CD4-positive, alpha-beta T cell treated with Interleukin-12 subunit alpha and Interleukin-12 subunit beta, for 1 hour (primary cell): ENCODE measurements at regions not wholly inside any gene's neighbourhood (a gene's known extent, or its start where the extent isn't known, plus 50 kb on each side); places are given as distances from the start of the nearest gene placed in this dataset.
"Not testable (repeated sequence)": the region's sequence is repeated elsewhere in the genome, so short reads cannot be mapped to it uniquely, and the experiment has no call there.

Experiments
- DNase-seq: peaks from one replicate; pipeline ENCODE4 v3.0.0-alpha.2; 2020

GRCh38 chrX:42290608-42291007 is 367.3 kb upstream of the CASK start:
- no peak for DNase-seq

DNA sequence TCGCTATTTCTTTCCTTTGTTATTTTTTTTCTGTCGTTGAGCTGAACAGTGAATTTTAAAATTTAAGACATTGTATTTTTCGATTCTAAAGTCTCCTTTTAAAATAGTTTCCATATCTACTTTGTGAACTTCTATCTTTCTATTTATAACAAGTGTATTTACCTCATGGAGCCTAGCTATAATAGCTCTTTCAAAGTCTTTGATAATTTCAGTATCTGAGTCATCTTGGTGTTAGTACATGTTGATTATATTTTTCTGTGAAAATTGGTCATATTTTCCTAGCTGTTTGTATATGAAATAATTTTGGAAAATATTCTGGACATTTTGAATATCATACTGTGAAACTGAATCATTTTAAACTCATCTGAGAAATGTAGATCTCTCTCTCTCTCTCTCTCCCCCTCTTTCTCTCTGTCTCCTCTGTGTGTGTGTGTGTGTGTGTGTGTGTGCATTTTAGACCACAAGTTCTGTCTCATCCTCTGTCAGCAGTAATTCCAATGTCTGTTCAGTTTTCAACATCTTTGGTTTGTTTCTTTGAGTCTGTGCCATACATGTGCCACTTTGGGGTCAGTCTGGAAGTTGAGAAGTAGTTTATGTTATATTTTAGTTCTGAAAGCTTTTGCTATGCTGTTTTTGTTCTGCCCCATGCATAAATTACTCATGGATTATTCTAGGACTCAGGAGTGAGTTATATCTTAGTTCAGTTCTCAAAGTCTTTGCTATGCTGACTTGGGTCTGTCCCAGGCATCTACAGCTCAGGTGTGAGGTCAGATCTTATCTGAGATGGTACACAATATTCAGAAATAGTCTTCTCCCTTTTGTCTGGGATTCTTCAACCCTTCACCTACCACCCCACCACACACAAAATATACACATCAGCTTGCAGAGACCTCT is 366.4 kb upstream of the CASK start:
- DNase-seq = no peak

DNA sequence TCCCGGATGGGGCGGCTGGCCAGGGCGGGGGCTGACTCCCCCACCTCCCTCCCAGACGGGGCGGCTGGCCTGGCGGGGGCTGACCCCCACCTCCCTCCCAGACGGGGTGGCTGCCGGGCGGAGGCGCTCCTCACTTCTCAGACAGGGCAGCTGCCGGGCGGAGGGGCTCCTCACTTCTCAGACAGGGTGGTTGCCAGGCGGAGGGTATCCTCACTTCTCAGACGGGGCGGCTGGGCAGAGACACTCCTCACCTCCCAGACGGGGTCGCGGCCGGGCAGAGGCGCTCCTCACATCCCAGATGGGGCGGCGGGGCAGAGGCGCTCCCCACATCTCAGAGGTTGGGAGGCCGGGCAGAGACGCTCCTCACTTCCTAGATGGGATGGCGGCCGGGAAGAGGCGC is 362.3 kb upstream of the CASK start:
- not testable (repeated sequence) for DNase-seq

DNA sequence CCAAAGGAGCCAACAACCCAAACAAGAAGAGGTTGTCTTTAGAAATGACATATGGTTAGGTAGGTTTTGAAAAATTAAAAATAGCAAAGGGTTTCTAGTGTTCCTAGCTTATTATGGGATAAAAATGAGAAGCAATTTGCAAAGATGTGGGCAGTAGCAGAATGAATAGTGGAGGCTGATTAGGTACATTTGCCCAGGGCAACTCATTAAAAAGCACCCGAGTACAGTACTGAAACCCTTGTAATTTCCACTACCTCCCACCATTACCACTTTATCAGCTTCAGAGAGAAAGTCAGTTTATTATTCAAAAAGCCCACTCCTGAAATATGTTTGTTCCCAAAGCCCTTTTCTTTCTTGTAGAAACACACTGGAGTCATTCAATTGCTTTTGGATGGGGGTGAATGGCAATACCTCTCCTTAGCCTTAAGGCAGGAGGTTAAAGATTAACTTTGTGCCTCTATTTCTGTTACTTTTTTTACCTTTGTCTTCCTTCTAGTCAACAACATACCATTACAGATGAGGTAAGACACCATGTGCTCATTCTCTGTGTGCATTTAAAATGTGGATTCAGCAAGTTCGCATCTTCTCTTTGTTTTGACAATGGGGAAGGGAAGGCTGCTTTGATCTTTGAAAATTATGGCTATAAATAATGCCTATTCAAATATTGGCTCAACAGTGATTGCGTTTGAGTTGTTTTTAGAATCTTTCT is 353.8 kb upstream of the CASK start:
- DNase-seq = no peak

GRCh38 chrX:42274151-42274550 is 350.8 kb upstream of the CASK start:
- no peak for DNase-seq

DNA sequence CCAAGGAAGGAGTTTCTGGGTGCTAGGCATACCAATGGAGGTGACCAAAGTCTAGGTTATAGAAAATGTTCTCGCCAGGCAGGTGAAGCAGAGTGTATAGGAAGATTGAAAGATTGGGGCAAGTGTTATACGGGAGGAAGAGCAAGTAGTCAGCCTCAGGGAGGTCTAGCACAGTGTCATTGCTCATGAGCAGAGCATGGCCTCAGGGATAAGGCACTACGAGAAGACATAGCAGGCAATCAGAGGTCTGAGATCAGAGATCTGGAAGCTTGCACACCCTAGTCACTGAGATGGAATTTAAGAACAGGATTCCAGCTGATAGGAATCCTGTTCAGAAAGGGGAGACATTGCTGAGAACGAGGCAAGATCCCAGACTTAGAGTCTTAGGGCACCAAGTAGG is 350.0 kb upstream of the CASK start:
- DNase-seq = no peak

- DNase-seq = no peak
Observed at GRCh38 chrX:42269186-42269585, 345.8 kb upstream of the CASK start.

GRCh38 chrX:42260854-42261253 is 337.5 kb upstream of the CASK start:
- DNase-seq = no peak

DNA sequence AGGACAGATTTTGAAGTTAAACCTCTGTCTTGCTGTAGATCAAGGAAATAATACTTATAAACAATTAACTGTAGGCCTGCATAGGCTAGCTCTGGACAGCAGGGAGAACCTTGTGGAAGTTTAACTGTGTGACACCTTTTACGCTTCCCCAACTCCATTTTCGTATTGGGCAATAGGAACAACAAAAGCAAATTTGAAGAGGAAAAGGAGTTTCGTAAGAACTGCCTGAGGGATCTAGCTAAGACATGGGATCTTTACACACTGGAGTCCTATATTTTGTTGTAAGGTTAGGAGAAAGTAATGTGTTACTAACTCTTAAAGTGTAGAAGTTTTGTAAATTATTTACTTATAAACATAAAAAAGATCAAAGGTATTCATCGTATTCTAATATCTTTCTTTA is 324.9 kb upstream of the CASK start:
- no peak for DNase-seq

DNA sequence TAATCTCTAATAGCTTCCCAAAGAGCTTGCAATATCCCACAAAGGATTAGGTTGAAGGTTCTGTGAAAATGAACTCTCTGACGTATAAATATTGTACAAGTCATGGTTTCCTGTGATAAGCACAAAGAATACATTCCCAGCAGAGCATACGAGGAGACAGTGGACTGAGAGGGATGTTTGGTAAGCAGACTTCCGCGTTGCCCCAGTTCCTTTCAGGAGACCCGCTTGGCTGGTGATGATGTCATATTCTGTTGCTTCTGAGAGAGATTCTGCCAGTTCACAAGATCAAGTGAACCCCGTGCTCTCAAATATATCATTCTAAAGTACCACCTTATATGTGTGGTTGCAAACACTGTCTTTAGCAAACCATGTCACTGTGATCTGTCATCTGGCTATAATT is 323.9 kb upstream of the CASK start:
- no peak for DNase-seq

DNA sequence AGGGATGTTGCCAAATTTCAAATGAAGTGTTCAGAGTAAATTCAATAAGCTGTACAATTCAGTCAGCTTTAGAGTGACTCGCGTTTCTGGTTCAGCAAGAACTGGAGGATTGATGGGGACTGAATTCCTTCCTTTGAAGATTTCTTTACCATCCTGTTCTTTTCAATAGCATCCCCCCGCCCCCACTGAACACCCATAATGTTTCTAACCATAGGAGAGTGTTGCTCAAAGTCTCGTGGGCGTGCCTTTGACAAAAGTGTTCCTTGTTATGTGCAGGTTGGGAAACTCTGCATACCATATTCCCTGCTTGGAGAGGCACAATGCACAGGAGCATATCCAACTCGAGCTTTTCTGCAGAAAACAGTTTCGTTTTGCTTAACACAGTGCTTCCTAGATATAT is 323.5 kb upstream of the CASK start:
- DNase-seq = no peak

GRCh38 chrX:42242004-42242403 is 318.6 kb upstream of the CASK start:
- no peak for DNase-seq

- no peak for DNase-seq
Observed at GRCh38 chrX:42241421-42241820, 318.1 kb upstream of the CASK start.

- no peak for DNase-seq
Observed at GRCh38 chrX:42237956-42238355, 314.6 kb upstream of the CASK start.

DNA sequence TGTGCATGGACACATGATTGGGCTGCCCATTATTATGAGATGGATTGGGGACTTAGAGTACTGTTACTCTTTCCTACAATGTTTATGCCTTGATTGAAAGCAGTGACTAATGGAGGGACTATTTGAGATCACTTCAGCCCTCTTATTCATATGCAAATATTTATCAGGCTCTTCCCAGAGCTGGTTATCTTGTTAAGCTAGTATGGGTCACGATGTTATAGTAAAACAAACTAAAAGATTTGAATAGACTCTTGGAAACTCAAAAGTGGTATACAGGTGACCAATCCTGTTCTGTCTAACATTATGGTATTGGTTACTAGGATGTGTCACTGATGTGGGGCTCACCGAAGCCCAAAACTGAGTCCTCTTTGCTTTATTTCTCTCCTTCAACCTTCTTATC is 306.2 kb upstream of the CASK start:
- no peak for DNase-seq

DNA sequence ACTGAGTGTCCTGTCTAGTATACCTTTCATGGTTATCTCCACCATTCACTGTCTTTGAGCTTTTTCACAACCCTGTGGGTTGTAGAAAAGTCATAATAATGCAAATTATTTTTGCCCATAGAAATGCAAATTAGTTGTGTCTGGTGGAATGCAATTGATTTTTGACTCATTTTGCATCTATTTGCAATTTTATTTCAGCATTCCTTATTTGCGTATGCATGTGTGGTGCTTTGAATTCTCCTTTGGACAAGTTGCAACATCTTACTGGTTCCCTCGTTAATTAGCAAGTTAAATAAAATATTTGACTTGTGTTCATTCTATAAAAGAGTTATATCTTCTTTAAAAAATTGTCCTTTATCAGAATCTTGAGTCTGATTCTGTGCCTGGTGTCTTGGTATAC is 297.3 kb upstream of the CASK start:
- DNase-seq = no peak

- no peak for DNase-seq
Observed at GRCh38 chrX:42220083-42220482, 296.7 kb upstream of the CASK start.

DNA sequence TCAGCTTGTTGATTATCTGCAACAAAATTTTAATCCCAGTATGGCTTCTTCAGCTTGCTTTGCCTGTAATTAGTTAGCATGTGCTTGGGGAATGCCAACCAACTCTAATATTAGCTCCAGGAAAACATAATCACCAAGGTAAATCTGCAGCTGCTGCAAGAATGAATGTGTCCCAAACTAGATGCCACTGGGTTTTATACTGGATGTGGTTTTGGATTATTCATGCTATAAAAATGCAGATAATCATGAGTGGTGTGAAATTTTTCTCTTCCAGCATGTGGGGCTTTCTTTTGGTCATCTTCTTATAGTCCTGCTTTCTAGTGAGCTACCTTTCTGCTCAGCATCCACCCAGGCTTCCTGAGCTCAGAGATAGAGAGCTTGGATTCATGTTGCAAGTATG is 295.9 kb upstream of the CASK start:
- no peak for DNase-seq

- no peak for DNase-seq
Observed at GRCh38 chrX:42195506-42195905, 272.2 kb upstream of the CASK start.

DNA sequence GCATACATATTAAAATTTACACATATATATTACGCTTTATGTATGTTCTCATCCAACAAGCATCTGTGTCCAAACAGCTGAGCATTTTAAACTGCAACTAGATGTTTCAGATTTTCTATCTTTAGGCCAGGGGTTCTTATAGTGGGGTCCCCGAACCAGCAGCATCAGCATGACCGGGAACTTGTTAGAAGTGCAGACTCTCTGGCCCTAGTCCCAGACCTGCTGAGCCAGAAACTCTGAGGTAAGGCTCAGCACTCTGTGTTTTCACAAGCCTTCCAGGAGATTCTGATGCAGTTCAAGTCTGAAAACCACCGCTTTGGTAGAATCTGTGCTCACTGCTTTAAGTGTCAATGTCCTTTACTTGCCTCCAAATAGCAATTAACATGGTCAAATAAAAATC is 266.2 kb upstream of the CASK start:
- DNase-seq = no peak

- DNase-seq = no peak
Observed at GRCh38 chrX:42188730-42189129, 265.4 kb upstream of the CASK start.

- DNase-seq = no peak
Observed at GRCh38 chrX:42176789-42177188, 253.4 kb upstream of the CASK start.

- no peak for DNase-seq
Observed at GRCh38 chrX:42175843-42176242, 252.5 kb upstream of the CASK start.

DNA sequence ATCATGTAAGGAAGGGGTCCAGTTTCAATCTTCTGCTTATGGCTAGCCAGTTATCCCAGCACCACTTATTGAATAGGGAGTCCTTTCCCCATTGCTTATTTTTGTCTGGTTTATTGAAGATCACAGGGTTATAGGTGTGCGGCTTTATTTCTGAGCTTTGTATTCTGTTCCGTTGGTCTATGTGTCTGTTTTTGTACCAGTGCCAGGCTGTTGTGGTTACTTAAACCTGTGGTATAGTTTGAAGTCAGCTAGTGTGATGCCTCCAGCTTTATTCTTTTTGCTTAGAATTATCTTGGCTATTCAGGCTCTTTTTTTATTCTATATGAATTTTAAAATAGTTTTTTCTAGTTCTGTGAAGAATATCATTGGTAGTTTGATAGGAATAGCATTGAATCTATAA is 234.6 kb upstream of the CASK start:
- not testable (repeated sequence) for DNase-seq

DNA sequence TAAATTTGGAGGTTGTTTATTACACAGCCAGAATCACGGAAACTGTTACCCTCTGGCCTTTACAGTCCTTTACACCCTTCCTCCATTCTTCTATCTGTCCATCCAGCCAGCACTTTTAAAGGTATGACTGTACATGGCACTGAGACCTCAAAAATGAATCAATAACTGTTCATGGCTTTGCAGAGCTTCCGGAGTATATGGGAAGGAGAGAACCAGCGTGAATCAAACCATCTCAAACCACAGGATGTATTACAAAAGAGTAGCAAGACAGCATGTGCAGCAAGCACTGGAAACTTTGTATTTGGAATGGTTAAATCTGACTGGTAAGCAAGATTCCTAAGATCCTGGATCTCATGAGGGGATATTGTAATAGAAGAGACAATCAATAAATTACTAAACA is 228.5 kb upstream of the CASK start:
- DNase-seq = no peak
